HG03039 (cell line): ENCODE measurements at regions not wholly inside any gene's neighbourhood (a gene's known extent, or its start where the extent isn't known, plus 50 kb on each side); places are given as distances from the start of the nearest gene placed in this dataset.

ENCODE experiments used
- ATAC-seq: cut with Tn5 transposase; IDR thresholded peaks from one replicate; pipeline ENCODE4 v1.9.1; 2021; ENCODE audit warnings: mild to moderate bottlenecking, moderate library complexity; ENCODE audit not compliant: unreplicated experiment

- ATAC-seq = no peak
Measured at GRCh38 chr5:173383711-173384110, 55.5 kb upstream of the STC2 start.

GRCh38 chr5:173378727-173379126, 50.5 kb upstream of the STC2 start:
- ATAC-seq = no peak
